ENCODE measurements at regions not wholly inside any gene's neighbourhood (a gene's known extent, or its start where the extent isn't known, plus 50 kb on each side); places are given as distances from the start of the nearest gene placed in this dataset.

- no peak overlapping the region for H3K27ac ChIP-seq (ENCODE audit: low read depth, low read length)
- peaks cover 8% of the 10 kb centered on the region for H3K9me3 ChIP-seq (ENCODE audit: control insufficient read depth, low read length)
- no peak overlapping the region for H3K27ac Mint-ChIP-seq
- H3K36me3 ChIP-seq (ENCODE audit: control insufficient read depth, insufficient read depth, low read length) = no peaks in the 10 kb centered on the region
- H3K4me3 ChIP-seq (ENCODE audit: low read length) = no peak overlapping the region
- 92% methylated on average over 4 of the region's 4 CpGs; no CpG with 5 or more reads in 1 of the 2 experiments for WGBS, 2 experiments (ENCODE audit: insufficient coverage in 1 of 2, insufficient read length in 1 of 2)
- H3K27me3 Mint-ChIP-seq (ENCODE audit: insufficient read depth) = no peaks in the 10 kb centered on the region
- DNase-seq = no peak
- H3K9ac ChIP-seq (ENCODE audit: extremely low read depth, low read length, poor library complexity, severe bottlenecking) = no peak overlapping the region
- H3K4me1 Mint-ChIP-seq = no peaks in the 10 kb centered on the region
- no peaks in the 10 kb centered on the region for H3K27me3 ChIP-seq (ENCODE audit: control insufficient read depth, insufficient read depth, low read length, poor library complexity, severe bottlenecking)
- no peaks in the 10 kb centered on the region for H3K36me3 Mint-ChIP-seq (ENCODE audit: low read depth)
- H3K4me1 ChIP-seq (ENCODE audit: control insufficient read depth, insufficient read depth, low read length) = no peaks in the 10 kb centered on the region
- H3K9me3 Mint-ChIP-seq = peaks cover 10% of the 10 kb centered on the region
- no peak overlapping the region for H3K4me3 Mint-ChIP-seq
- TF ChIP-seq, protein P1, sequence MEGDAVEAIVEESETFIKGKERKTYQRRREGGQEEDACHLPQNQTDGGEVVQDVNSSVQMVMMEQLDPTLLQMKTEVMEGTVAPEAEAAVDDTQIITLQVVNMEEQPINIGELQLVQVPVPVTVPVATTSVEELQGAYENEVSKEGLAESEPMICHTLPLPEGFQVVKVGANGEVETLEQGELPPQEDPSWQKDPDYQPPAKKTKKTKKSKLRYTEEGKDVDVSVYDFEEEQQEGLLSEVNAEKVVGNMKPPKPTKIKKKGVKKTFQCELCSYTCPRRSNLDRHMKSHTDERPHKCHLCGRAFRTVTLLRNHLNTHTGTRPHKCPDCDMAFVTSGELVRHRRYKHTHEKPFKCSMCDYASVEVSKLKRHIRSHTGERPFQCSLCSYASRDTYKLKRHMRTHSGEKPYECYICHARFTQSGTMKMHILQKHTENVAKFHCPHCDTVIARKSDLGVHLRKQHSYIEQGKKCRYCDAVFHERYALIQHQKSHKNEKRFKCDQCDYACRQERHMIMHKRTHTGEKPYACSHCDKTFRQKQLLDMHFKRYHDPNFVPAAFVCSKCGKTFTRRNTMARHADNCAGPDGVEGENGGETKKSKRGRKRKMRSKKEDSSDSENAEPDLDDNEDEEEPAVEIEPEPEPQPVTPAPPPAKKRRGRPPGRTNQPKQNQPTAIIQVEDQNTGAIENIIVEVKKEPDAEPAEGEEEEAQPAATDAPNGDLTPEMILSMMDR (conservative IDR thresholded peaks at IDR 0.05) = no peak
These were observed 334.4 kb upstream of the TRIB2 start for GRCh38 chr2:12382366-12382765.

DNA sequence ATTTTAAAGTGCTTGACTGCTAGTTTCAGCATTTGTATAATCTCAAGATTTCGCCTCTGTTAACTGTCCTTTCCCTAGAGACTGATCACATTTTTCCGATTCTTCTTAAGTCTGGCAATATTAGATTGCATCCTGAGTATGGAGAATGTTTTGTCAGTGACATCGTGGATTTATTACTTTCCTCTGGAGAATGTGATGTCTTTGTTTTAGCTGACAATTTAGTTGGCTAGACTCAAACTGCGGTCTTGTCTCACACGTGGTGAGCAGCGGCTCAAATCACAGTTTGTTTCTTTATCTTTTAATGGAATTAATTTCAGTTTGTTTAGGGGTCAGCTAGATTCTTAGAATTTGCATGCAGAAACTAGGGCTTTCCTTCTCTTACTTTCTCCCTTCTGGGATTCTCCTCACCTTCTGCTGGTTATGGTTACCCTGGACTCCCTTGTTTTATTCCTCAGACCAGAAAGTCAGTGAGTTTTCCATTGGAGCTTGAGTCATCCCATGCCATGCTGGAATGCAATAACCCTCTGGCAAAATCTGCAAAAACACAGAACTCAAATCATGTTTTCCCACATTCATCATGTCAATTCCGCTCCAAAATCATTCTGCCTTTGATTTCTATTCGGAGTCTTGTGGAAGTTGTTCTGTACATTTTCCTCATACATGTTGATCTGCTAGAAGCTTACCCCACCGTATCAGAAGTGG, 327.2 kb upstream of the TRIB2 start:
- DNase-seq = no peak
- Mint-ChIP-seq H3K4me3 (no peak overlapping the region), H3K27ac (no peak overlapping the region), H3K9me3 (peaks cover 10% of the 10 kb centered on the region), H3K27me3 (ENCODE audit: insufficient read depth) (no peaks in the 10 kb centered on the region), H3K36me3 (ENCODE audit: low read depth) (no peaks in the 10 kb centered on the region), H3K4me1 (peaks cover 22% of the 10 kb centered on the region)
- TF ChIP-seq, protein P1 (conservative IDR thresholded peaks at IDR 0.05) = no peak
- Histone ChIP-seq H3K9me3 (ENCODE audit: control insufficient read depth, low read length) (peaks cover 8% of the 10 kb centered on the region), H3K27me3 (ENCODE audit: control insufficient read depth, insufficient read depth, low read length, poor library complexity, severe bottlenecking) (no peaks in the 10 kb centered on the region), H3K27ac (ENCODE audit: low read depth, low read length) (no peak overlapping the region), H3K4me1 (ENCODE audit: control insufficient read depth, insufficient read depth, low read length) (peaks cover 11% of the 10 kb centered on the region), H3K9ac (ENCODE audit: extremely low read depth, low read length, poor library complexity, severe bottlenecking) (no peak overlapping the region), H3K4me3 (ENCODE audit: low read length) (no peak overlapping the region), H3K36me3 (ENCODE audit: control insufficient read depth, insufficient read depth, low read length) (no peaks in the 10 kb centered on the region)
- WGBS, 2 experiments (ENCODE audit: insufficient coverage in 1 of 2, insufficient read length in 1 of 2) = 92 to 98% methylated on average over 6 to 9 of the region's 9 CpGs

GRCh38 chr2:12391116-12391515, 325.6 kb upstream of the TRIB2 start:
- no peak overlapping the region for H3K27ac Mint-ChIP-seq
- Histone ChIP-seq H3K27ac (ENCODE audit: low read depth, low read length) (no peak overlapping the region), H3K4me3 (ENCODE audit: low read length) (no peak overlapping the region), H3K27me3 (ENCODE audit: control insufficient read depth, insufficient read depth, low read length, poor library complexity, severe bottlenecking) (no peaks in the 10 kb centered on the region), H3K9ac (ENCODE audit: extremely low read depth, low read length, poor library complexity, severe bottlenecking) (no peak overlapping the region), H3K4me1 (ENCODE audit: control insufficient read depth, insufficient read depth, low read length) (peaks cover 11% of the 10 kb centered on the region), H3K9me3 (ENCODE audit: control insufficient read depth, low read length) (peaks cover 8% of the 10 kb centered on the region), H3K36me3 (ENCODE audit: control insufficient read depth, insufficient read depth, low read length) (no peaks in the 10 kb centered on the region)
- no peaks in the 10 kb centered on the region for H3K27me3 Mint-ChIP-seq (ENCODE audit: insufficient read depth)
- no peak overlapping the region for H3K4me3 Mint-ChIP-seq
- H3K9me3 Mint-ChIP-seq = peaks cover 10% of the 10 kb centered on the region
- WGBS, 2 experiments (ENCODE audit: insufficient coverage in 1 of 2, insufficient read length in 1 of 2) = 69 to 86% methylated on average over 1 to 2 of the region's 2 CpGs
- no peak for DNase-seq
- peaks cover 22% of the 10 kb centered on the region for H3K4me1 Mint-ChIP-seq
- no peaks in the 10 kb centered on the region for H3K36me3 Mint-ChIP-seq (ENCODE audit: low read depth)
- TF ChIP-seq, protein P1 (conservative IDR thresholded peaks at IDR 0.05) = no peak

All from endodermal cell (in vitro differentiated cells).